GM18870 (cell line): ENCODE measurements at regions not wholly inside any gene's neighbourhood (a gene's known extent, or its start where the extent isn't known, plus 50 kb on each side); places are given as distances from the start of the nearest gene placed in this dataset.

ENCODE experiments used
- ATAC-seq: cut with Tn5 transposase; IDR thresholded peaks from one replicate; pipeline ENCODE4 v1.9.1; 2021; ENCODE audit warnings: moderate library complexity; ENCODE audit not compliant: unreplicated experiment

- no peak for ATAC-seq
These were observed 146.5 kb upstream of the PUDP start for GRCh38 chrX:7294483-7294882.

GRCh38 chrX:7286168-7286837, 138.3 kb upstream of the PUDP start:
- no peak for ATAC-seq

- no peak for ATAC-seq
These were observed 137.8 kb upstream of the PUDP start for GRCh38 chrX:7285765-7286164.

- no peak for ATAC-seq
These were observed 135.8 kb upstream of the PUDP start for GRCh38 chrX:7283741-7284140.

GRCh38 chrX:7280520-7280919, 132.6 kb upstream of the PUDP start:
- ATAC-seq, result no peak

- no peak for ATAC-seq
These were observed 124.4 kb upstream of the PUDP start for GRCh38 chrX:7272346-7272745.

- ATAC-seq, result no peak
These were observed 123.0 kb upstream of the PUDP start for GRCh38 chrX:7270933-7271332.

GRCh38 chrX:7269991-7270390, 122.0 kb upstream of the PUDP start:
- ATAC-seq, result no peak

- no peak for ATAC-seq
These were observed 121.6 kb upstream of the PUDP start for GRCh38 chrX:7269589-7269988.

- no peak for ATAC-seq
These were observed 118.3 kb upstream of the PUDP start for GRCh38 chrX:7266288-7266687.

- ATAC-seq, result peak; percentile 46
These were observed 116.4 kb upstream of the PUDP start for GRCh38 chrX:7264399-7264798.

GRCh38 chrX:7263961-7264360, 116.0 kb upstream of the PUDP start:
- no peak for ATAC-seq

- no peak for ATAC-seq
These were observed 115.4 kb upstream of the PUDP start for GRCh38 chrX:7263330-7263729.

GRCh38 chrX:7262551-7262950, 114.6 kb upstream of the PUDP start:
- ATAC-seq, result no peak

GRCh38 chrX:7261672-7262332, 113.8 kb upstream of the PUDP start:
- ATAC-seq, result peak; percentile 96

GRCh38 chrX:7254144-7254543, 106.2 kb upstream of the PUDP start:
- ATAC-seq, result no peak

GRCh38 chrX:7253565-7253964, 105.6 kb upstream of the PUDP start:
- ATAC-seq, result no peak

GRCh38 chrX:7252013-7252610, 104.2 kb upstream of the PUDP start:
- no peak for ATAC-seq

- no peak for ATAC-seq
These were observed 99.4 kb upstream of the PUDP start for GRCh38 chrX:7247346-7247745.

- ATAC-seq, result no peak
These were observed 96.5 kb upstream of the PUDP start for GRCh38 chrX:7244405-7244804.

- ATAC-seq, result peak; percentile 98
These were observed 94.7 kb upstream of the PUDP start for GRCh38 chrX:7242613-7243012.

GRCh38 chrX:7240929-7241328, 93.0 kb upstream of the PUDP start:
- ATAC-seq, result no peak
